ENCODE measurements at regions not wholly inside any gene's neighbourhood (a gene's known extent, or its start where the extent isn't known, plus 50 kb on each side); places are given as distances from the start of the nearest gene placed in this dataset.
"Not testable (repeated sequence)": the region's sequence is repeated elsewhere in the genome, so short reads cannot be mapped to it uniquely, and the experiment has no call there.

DNA sequence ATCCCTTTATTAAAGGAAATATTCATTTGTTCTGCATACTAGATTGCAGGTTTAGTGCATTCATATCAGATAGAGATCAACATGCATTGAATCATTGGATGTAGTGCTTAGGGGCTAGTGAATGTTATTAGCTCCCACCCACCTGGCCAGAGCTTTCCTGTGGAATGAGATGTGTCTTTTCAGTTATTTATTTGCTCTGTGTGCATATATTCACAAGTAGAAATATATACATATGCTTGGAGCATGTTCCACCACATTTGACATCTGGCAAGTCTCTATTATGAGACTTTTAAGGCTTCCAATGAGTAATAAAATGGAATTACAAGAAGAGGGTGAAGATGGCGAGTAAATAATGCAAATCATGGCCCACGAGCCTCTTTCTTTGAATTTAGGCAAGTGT is 180.0 kb upstream of the LMO3 start:
- Histone ChIP-seq H3K4me1 (no peaks in the 10 kb centered on the region), H3K27ac (replicated peaks) (no peak overlapping the region), H3K9me3 (replicated peaks) (peaks cover 9% of the 10 kb centered on the region), H3K27me3 (ENCODE audit: low read depth) (no peaks in the 10 kb centered on the region), H3K36me3 (no peaks in the 10 kb centered on the region), H3K4me3 (no peak overlapping the region)
- DNase-seq, result no peak
- TF ChIP-seq, protein P1, sequence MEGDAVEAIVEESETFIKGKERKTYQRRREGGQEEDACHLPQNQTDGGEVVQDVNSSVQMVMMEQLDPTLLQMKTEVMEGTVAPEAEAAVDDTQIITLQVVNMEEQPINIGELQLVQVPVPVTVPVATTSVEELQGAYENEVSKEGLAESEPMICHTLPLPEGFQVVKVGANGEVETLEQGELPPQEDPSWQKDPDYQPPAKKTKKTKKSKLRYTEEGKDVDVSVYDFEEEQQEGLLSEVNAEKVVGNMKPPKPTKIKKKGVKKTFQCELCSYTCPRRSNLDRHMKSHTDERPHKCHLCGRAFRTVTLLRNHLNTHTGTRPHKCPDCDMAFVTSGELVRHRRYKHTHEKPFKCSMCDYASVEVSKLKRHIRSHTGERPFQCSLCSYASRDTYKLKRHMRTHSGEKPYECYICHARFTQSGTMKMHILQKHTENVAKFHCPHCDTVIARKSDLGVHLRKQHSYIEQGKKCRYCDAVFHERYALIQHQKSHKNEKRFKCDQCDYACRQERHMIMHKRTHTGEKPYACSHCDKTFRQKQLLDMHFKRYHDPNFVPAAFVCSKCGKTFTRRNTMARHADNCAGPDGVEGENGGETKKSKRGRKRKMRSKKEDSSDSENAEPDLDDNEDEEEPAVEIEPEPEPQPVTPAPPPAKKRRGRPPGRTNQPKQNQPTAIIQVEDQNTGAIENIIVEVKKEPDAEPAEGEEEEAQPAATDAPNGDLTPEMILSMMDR (IDR thresholded peaks at IDR 0.05; ENCODE audit: borderline replicate concordance), result no peak
- intact Hi-C loops (cut with micrococcal nuclease), result no loop called here

DNA sequence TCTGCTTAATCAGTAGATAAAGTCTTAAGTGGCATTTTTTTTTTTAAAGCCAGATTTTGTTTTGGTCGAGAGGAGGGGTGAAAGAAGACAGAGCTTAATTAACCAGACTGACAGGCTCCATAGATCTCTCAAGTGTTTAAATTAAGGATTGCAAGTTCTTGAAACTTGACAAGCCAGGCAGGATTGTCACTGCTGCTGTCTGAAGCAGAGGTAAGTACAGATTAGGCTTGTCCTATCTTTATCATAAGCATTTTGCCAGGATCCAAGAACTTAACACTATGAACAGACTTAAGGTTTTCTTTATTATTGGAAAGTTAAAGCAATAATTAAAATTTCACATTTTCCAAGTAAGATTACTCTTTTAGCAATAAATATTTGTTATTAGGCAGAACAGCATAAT is 179.6 kb upstream of the LMO3 start:
- Histone ChIP-seq H3K27ac (replicated peaks) (no peak overlapping the region), H3K4me3 (no peak overlapping the region), H3K9me3 (replicated peaks) (peaks cover 14% of the 10 kb centered on the region), H3K36me3 (no peaks in the 10 kb centered on the region), H3K4me1 (no peaks in the 10 kb centered on the region), H3K27me3 (ENCODE audit: low read depth) (no peaks in the 10 kb centered on the region)
- TF ChIP-seq, protein P1 (IDR thresholded peaks at IDR 0.05; ENCODE audit: borderline replicate concordance), result no peak
- DNase-seq, result no peak
- intact Hi-C loops (cut with micrococcal nuclease), result no loop called here

DNA sequence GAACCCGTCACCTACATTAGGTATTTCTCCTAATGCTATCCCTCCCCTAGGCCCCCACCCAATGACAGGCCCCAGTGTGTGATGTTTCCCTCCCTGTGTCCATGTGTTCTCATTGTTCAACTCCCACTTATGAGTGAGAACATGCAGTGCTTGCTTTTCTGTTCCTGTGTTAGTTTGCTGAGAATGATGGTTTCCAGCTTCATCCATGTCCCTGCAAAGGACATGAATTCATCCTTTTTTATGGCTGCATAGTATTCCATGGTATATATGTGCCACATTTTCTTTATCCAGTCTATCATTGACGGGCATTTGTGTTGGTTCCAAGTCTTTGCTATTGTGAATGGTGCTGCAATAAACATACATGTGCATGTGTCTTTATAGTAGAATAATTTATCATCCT is 163.2 kb upstream of the LMO3 start:
- H3K27me3 ChIP-seq (ENCODE audit: low read depth); intact Hi-C loops (cut with micrococcal nuclease); H3K4me3 ChIP-seq; H3K4me1 ChIP-seq; H3K36me3 ChIP-seq; DNase-seq; H3K27ac ChIP-seq (replicated peaks): not testable (repeated sequence)
- peaks cover 48% of the 10 kb centered on the region for H3K9me3 ChIP-seq (replicated peaks)

DNA sequence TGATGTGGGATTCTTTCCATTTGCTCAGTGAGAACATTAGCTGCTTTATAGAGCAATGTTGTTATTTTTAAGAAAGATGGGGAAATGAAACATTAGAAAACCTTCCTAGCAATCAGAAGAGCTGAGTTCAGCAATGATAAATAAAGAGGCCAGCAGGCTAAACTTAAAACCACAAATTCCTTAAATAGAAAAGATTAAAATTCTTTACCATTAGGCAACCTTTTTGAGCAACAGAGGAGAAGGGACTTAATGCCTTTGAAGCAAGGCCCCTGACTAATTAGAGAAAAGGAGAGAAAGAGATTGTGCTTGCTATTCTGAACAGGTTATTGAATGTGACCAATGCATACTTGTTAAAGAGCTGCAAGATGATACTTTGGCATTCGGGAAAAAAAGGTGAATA is 160.8 kb upstream of the LMO3 start:
- intact Hi-C loops (cut with micrococcal nuclease), result no loop called here
- TF ChIP-seq, protein P1 (IDR thresholded peaks at IDR 0.05; ENCODE audit: borderline replicate concordance), result no peak
- Histone ChIP-seq H3K27ac (replicated peaks) (no peak overlapping the region), H3K9me3 (replicated peaks) (peaks cover 37% of the 10 kb centered on the region), H3K36me3 (no peaks in the 10 kb centered on the region), H3K4me1 (no peaks in the 10 kb centered on the region), H3K4me3 (no peak overlapping the region), H3K27me3 (ENCODE audit: low read depth) (no peaks in the 10 kb centered on the region)
- DNase-seq, result no peak

DNA sequence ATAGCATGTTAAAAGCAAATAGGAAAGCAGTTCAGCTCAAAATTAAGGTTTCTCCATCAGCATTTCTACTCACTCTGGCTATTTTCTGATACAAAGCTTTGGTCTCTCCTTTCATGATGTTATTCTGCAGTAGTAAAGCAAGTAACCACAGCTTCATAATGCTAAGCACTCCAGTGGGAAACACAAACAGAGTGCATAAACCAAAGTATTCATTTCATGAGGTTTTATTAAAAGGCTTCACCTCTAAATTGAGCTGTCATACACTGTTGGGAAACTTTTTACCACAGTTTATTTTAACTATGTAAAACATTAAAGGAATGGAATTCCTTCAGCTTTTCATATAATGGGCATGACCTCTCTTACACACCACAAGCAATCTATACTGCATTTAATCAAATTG is 157.9 kb upstream of the LMO3 start:
- TF ChIP-seq, protein P1 (IDR thresholded peaks at IDR 0.05; ENCODE audit: borderline replicate concordance), result no peak
- no peak for DNase-seq
- Histone ChIP-seq H3K36me3 (no peaks in the 10 kb centered on the region), H3K27ac (replicated peaks) (no peak overlapping the region), H3K9me3 (replicated peaks) (peaks cover 11% of the 10 kb centered on the region), H3K4me1 (no peaks in the 10 kb centered on the region), H3K27me3 (ENCODE audit: low read depth) (no peaks in the 10 kb centered on the region), H3K4me3 (no peak overlapping the region)
- intact Hi-C loops (cut with micrococcal nuclease), result no loop called here

DNA sequence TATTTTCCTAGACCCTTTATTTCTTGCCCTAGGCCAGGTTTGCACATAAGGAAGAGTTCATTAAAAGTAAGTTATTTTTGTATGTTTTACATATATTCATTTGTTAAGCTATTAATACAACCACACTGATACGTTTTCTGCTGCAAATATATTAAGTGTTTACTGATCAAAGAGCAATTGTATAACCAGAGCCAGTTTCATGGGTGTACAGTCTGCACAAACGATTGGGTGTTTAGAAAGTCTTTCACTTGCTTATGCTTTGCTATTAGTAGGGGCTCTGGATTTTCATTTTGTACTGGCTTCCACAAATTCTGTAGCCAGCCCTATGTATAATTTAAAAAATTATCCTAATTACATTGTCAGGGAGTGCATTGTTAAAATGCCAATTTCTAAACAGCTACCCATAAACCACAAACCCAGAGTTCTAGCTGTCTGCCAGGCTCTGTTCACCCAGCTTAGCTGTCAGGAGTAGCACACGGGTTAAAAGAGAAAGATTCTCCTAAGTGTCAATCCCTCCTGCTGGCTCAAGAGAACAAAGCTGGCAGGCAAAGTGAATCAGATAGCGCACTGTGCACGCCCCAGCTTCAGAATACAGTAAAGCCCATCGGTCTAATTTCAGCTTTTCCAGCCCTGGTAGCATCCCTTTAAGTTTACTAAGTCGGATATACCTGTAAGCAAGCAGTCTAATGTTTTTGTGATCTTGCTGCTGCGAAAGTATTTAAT is 151.0 kb upstream of the LMO3 start:
- H3K4me1 ChIP-seq, result no peaks in the 10 kb centered on the region
- H3K4me3 ChIP-seq, result no peak overlapping the region
- TF ChIP-seq, protein P1 (IDR thresholded peaks at IDR 0.05; ENCODE audit: borderline replicate concordance), result no peak
- no peak for DNase-seq
- intact Hi-C loops (cut with micrococcal nuclease), result no loop called here
- no peaks in the 10 kb centered on the region for H3K27me3 ChIP-seq (ENCODE audit: low read depth)
- H3K9me3 ChIP-seq (replicated peaks), result no peaks in the 10 kb centered on the region
- H3K36me3 ChIP-seq, result no peaks in the 10 kb centered on the region
- H3K27ac ChIP-seq (replicated peaks), result no peak overlapping the region
